ENCODE measurements at regions not wholly inside any gene's neighbourhood (a gene's known extent, or its start where the extent isn't known, plus 50 kb on each side); places are given as distances from the start of the nearest gene placed in this dataset.

DNA sequence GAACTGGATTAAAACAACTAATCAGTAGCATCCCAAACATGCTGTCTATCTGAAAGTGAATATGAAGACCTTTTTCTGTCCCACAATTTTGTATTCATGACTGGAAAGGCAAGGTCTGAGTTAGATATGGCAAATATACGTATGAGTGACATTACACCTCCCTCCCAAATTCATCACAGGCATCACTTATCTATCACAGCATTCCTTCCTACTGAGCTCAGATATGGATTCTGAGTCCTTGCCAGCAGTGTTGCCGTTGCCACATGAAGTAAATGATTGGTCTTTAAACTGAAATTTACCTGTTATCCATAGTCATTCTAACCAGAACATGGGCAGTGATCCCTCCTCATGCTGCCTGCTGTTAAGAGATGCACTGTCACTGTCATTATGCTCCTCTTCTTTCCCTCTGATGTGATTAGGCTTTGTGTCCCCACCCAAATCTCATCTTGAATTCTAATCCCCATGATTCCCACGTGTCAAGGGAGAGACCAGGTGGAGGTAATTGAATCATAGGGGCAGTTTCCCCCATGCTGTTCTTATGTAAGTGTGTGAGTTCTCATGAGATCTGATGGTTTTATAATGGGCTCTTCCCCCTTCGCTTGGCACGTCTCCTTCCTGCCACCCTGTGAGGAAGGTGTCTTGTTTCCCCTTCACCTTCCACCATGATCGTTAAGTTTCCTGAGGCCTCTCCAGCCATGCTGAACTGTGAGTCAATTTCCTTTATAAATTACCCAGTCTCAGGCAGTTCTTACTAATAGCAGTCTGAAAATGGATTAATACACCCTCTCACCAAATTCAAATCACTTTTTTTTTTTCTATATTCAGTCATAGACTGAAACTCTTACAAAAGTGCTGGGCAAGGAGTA lies 288.4 kb downstream of the NUAK1 start:
- no peak overlapping the region for H3K27ac ChIP-seq (ENCODE audit: insufficient read depth, low read length)
- no peak overlapping the region for H3K9ac ChIP-seq (ENCODE audit: insufficient read depth, low read length)
- no peak for TF ChIP-seq EZH2 (IDR thresholded peaks at IDR 0.05; ENCODE audit: low read length, missing control alignments)
- H3K4me2 ChIP-seq (ENCODE audit: extremely low read depth, insufficient read depth, low read length), result no peak overlapping the region
- no peaks in the 10 kb centered on the region for H3K9me3 ChIP-seq (ENCODE audit: control insufficient read depth, insufficient read depth, low read depth, low read length)
- H2AFZ ChIP-seq (ENCODE audit: low read length), result no peak overlapping the region
- no peaks in the 10 kb centered on the region for H3K79me2 ChIP-seq (ENCODE audit: control insufficient read depth, insufficient read depth, low read length)
- peak in 1 of 2 donors; percentile 40 for DNase-seq (ENCODE audit: low read depth in 2 of 2)
- no peaks in the 10 kb centered on the region for H3K27me3 ChIP-seq (ENCODE audit: control insufficient read depth, insufficient read depth, low read length)
- H3K4me3 ChIP-seq (replicated peaks in 1 of 4; ENCODE audit: control extremely low read depth in 1 of 4, insufficient read depth in 1 of 4, low read depth in 3 of 4, low read length in 4 of 4), result no peak overlapping the region
- H3K36me3 ChIP-seq (ENCODE audit: control insufficient read depth, insufficient read depth, low read length), result no peaks in the 10 kb centered on the region
- no peaks in the 10 kb centered on the region for H3K4me1 ChIP-seq (ENCODE audit: control insufficient read depth, extremely low read depth, insufficient read depth, low read length)
- H4K20me1 ChIP-seq (ENCODE audit: control insufficient read depth, extremely low read depth, insufficient read depth, low read length), result no peaks in the 10 kb centered on the region

GRCh38 chr12:105852496-105852895 lies 286.3 kb downstream of the NUAK1 start:
- Histone ChIP-seq H3K27me3 (ENCODE audit: control insufficient read depth, insufficient read depth, low read length) (no peaks in the 10 kb centered on the region), H3K9ac (ENCODE audit: insufficient read depth, low read length) (no peak overlapping the region), H3K79me2 (ENCODE audit: control insufficient read depth, insufficient read depth, low read length) (no peaks in the 10 kb centered on the region), H3K9me3 (ENCODE audit: control insufficient read depth, insufficient read depth, low read depth, low read length) (no peaks in the 10 kb centered on the region), H4K20me1 (ENCODE audit: control insufficient read depth, extremely low read depth, insufficient read depth, low read length) (no peaks in the 10 kb centered on the region), H3K36me3 (ENCODE audit: control insufficient read depth, insufficient read depth, low read length) (no peaks in the 10 kb centered on the region), H3K4me1 (ENCODE audit: control insufficient read depth, extremely low read depth, insufficient read depth, low read length) (no peaks in the 10 kb centered on the region), H2AFZ (ENCODE audit: low read length) (no peak overlapping the region), H3K27ac (ENCODE audit: insufficient read depth, low read length) (no peak overlapping the region), H3K4me2 (ENCODE audit: extremely low read depth, insufficient read depth, low read length) (no peak overlapping the region), H3K4me3 (replicated peaks in 1 of 4; ENCODE audit: control extremely low read depth in 1 of 4, insufficient read depth in 1 of 4, low read depth in 3 of 4, low read length in 4 of 4) (no peak overlapping the region)
- TF ChIP-seq, protein P1, sequence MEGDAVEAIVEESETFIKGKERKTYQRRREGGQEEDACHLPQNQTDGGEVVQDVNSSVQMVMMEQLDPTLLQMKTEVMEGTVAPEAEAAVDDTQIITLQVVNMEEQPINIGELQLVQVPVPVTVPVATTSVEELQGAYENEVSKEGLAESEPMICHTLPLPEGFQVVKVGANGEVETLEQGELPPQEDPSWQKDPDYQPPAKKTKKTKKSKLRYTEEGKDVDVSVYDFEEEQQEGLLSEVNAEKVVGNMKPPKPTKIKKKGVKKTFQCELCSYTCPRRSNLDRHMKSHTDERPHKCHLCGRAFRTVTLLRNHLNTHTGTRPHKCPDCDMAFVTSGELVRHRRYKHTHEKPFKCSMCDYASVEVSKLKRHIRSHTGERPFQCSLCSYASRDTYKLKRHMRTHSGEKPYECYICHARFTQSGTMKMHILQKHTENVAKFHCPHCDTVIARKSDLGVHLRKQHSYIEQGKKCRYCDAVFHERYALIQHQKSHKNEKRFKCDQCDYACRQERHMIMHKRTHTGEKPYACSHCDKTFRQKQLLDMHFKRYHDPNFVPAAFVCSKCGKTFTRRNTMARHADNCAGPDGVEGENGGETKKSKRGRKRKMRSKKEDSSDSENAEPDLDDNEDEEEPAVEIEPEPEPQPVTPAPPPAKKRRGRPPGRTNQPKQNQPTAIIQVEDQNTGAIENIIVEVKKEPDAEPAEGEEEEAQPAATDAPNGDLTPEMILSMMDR (conservative IDR thresholded peaks at IDR 0.05 in 1 of 2, IDR thresholded peaks at IDR 0.05 in 1 of 2; ENCODE audit: low read depth in 1 of 2, low read length in 2 of 2), result no peak
- TF ChIP-seq EZH2 (IDR thresholded peaks at IDR 0.05; ENCODE audit: low read length, missing control alignments), result no peak
- DNase-seq (ENCODE audit: low read depth in 2 of 2), result no peak

DNA sequence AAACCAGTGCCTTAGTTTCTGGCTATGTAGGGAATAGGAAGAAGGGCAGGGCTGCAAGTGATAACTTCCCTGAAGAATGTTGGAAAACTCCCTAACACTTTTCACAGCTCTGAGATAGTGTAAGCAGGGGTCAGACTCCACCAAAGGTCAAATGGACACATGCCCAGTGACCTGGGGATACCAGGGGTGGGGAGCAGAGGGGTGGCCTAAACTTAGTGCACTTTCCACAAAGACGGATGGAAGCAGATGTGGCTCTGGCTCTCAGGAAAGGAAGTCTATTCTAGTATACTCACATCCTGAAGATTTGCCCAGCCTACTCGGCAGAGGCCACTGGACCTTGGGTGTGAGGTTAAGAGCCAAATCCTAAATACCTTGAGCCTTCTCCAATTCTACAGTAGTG lies 285.8 kb downstream of the NUAK1 start:
- Histone ChIP-seq H3K27ac (ENCODE audit: insufficient read depth, low read length) (no peak overlapping the region), H3K4me3 (replicated peaks in 1 of 4; ENCODE audit: control extremely low read depth in 1 of 4, insufficient read depth in 1 of 4, low read depth in 3 of 4, low read length in 4 of 4) (no peak overlapping the region)
- no peak for DNase-seq (ENCODE audit: low read depth in 2 of 2)

More for the DNA sequence above, 285.8 kb downstream of the NUAK1 start:
- no peaks in the 10 kb centered on the region for H3K36me3 ChIP-seq (ENCODE audit: control insufficient read depth, insufficient read depth, low read length)
- no peaks in the 10 kb centered on the region for H3K27me3 ChIP-seq (ENCODE audit: control insufficient read depth, insufficient read depth, low read length)
- no peaks in the 10 kb centered on the region for H3K4me1 ChIP-seq (ENCODE audit: control insufficient read depth, extremely low read depth, insufficient read depth, low read length)
- H2AFZ ChIP-seq (ENCODE audit: low read length), result no peak overlapping the region
- no peaks in the 10 kb centered on the region for H3K9me3 ChIP-seq (ENCODE audit: control insufficient read depth, insufficient read depth, low read depth, low read length)
- no peak overlapping the region for H3K4me2 ChIP-seq (ENCODE audit: extremely low read depth, insufficient read depth, low read length)
- TF ChIP-seq, protein P1 (conservative IDR thresholded peaks at IDR 0.05 in 1 of 2, IDR thresholded peaks at IDR 0.05 in 1 of 2; ENCODE audit: low read depth in 1 of 2, low read length in 2 of 2), result no peak
- TF ChIP-seq EZH2 (IDR thresholded peaks at IDR 0.05; ENCODE audit: low read length, missing control alignments), result no peak
- H3K79me2 ChIP-seq (ENCODE audit: control insufficient read depth, insufficient read depth, low read length), result no peaks in the 10 kb centered on the region
- no peaks in the 10 kb centered on the region for H4K20me1 ChIP-seq (ENCODE audit: control insufficient read depth, extremely low read depth, insufficient read depth, low read length)
- H3K9ac ChIP-seq (ENCODE audit: insufficient read depth, low read length), result no peak overlapping the region

All from fibroblast of lung (primary cell).